ENCODE measurements at regions not wholly inside any gene's neighbourhood (a gene's known extent, or its start where the extent isn't known, plus 50 kb on each side); places are given as distances from the start of the nearest gene placed in this dataset.

- no peak for DNase-seq (ENCODE audit: low read depth)
- TF ChIP-seq CTCF (IDR thresholded peaks at IDR 0.05; ENCODE audit: control insufficient read depth, extremely low read depth, insufficient read depth): no peak
- H3K4me3 ChIP-seq (ENCODE audit: low read depth, low read length): no peak overlapping the region
These were observed 130.3 kb upstream of the FOXF1 start for GRCh38 chr16:86380030-86380429.

- DNase-seq (ENCODE audit: low read depth): no peak
- TF ChIP-seq CTCF (IDR thresholded peaks at IDR 0.05; ENCODE audit: control insufficient read depth, extremely low read depth, insufficient read depth): no peak
- no peak overlapping the region for H3K4me3 ChIP-seq (ENCODE audit: low read depth, low read length)
These were observed 128.8 kb upstream of the FOXF1 start for GRCh38 chr16:86381491-86381890.

GRCh38 chr16:86382067-86382773 lies 128.1 kb upstream of the FOXF1 start:
- no peak overlapping the region for H3K4me3 ChIP-seq (ENCODE audit: low read depth, low read length)
- DNase-seq (ENCODE audit: low read depth): no peak
- TF ChIP-seq CTCF (IDR thresholded peaks at IDR 0.05; ENCODE audit: control insufficient read depth, extremely low read depth, insufficient read depth): no peak

- no peak for DNase-seq (ENCODE audit: low read depth)
- TF ChIP-seq CTCF (IDR thresholded peaks at IDR 0.05; ENCODE audit: control insufficient read depth, extremely low read depth, insufficient read depth): no peak
- H3K4me3 ChIP-seq (ENCODE audit: low read depth, low read length): no peak overlapping the region
These were observed 127.4 kb upstream of the FOXF1 start for GRCh38 chr16:86382774-86383407.

GRCh38 chr16:86383488-86384262 lies 126.7 kb upstream of the FOXF1 start:
- no peak for DNase-seq (ENCODE audit: low read depth)
- TF ChIP-seq CTCF (IDR thresholded peaks at IDR 0.05; ENCODE audit: control insufficient read depth, extremely low read depth, insufficient read depth): no peak
- no peak overlapping the region for H3K4me3 ChIP-seq (ENCODE audit: low read depth, low read length)

- H3K4me3 ChIP-seq (ENCODE audit: low read depth, low read length): no peak overlapping the region
- no peak for DNase-seq (ENCODE audit: low read depth)
- no peak for TF ChIP-seq CTCF (IDR thresholded peaks at IDR 0.05; ENCODE audit: control insufficient read depth, extremely low read depth, insufficient read depth)
These were observed 126.1 kb upstream of the FOXF1 start for GRCh38 chr16:86384263-86384649.
